KMS-11 (cell line): ENCODE measurements at regions not wholly inside any gene's neighbourhood (a gene's known extent, or its start where the extent isn't known, plus 50 kb on each side); places are given as distances from the start of the nearest gene placed in this dataset.

Source experiments
- H2AFZ ChIP-seq: fragments of 200-600 bp; sonication (generic); 2 replicates; pipeline ENCODE4 v1.6.1; 2016; ENCODE audit warnings: antibody characterized with exemption, mixed run types, low read depth
- H3K27ac ChIP-seq: fragments of 200-600 bp; sonication (generic); 2 replicates; pipeline ENCODE4 v1.6.1; 2016; ENCODE audit warnings: mild to moderate bottlenecking, mixed run types
- H3K27me3 ChIP-seq: fragments of 200-600 bp; sonication (generic); 2 replicates; pipeline ENCODE4 v1.6.1; 2017; ENCODE audit warnings: mild to moderate bottlenecking, low read depth, mixed run types, moderate library complexity; ENCODE audit not compliant: insufficient read depth
- H3K36me3 ChIP-seq: fragments of 200-600 bp; sonication (generic); 2 replicates; pipeline ENCODE4 v1.6.1; 2017; ENCODE audit warnings: mild to moderate bottlenecking, mixed run types; ENCODE audit not compliant: insufficient read depth
- H3K4me1 ChIP-seq: fragments of 200-600 bp; sonication (generic); 2 replicates; pipeline ENCODE4 v1.6.1; 2016; ENCODE audit warnings: mild to moderate bottlenecking, low read depth, mixed run types; ENCODE audit not compliant: poor library complexity, severe bottlenecking
- H3K4me2 ChIP-seq: fragments of 200-600 bp; sonication (generic); 2 replicates; pipeline ENCODE4 v1.7.0; 2016; ENCODE audit warnings: mild to moderate bottlenecking, mixed run types
- H3K4me3 ChIP-seq: fragments of 200-600 bp; sonication (generic); IDR thresholded peaks from 2 replicates; pipeline ENCODE4 v1.6.1; 2017; ENCODE audit warnings: low read depth, low read length, mixed read lengths; ENCODE audit not compliant: insufficient read depth
- H3K79me2 ChIP-seq: fragments of 200-600 bp; sonication (generic); 2 replicates; pipeline ENCODE4 v1.6.1; 2016; ENCODE audit warnings: low read depth, mixed run types; ENCODE audit not compliant: insufficient read depth
- H3K9ac ChIP-seq: fragments of 200-600 bp; sonication (generic); 2 replicates; pipeline ENCODE4 v1.6.1; 2016; ENCODE audit warnings: mild to moderate bottlenecking, mixed run types
- H4K20me1 ChIP-seq: fragments of 200-600 bp; sonication (generic); 2 replicates; pipeline ENCODE4 v1.6.1; 2016; ENCODE audit warnings: mild to moderate bottlenecking, mixed run types; ENCODE audit not compliant: insufficient read depth
- TF ChIP-seq, protein P1 (sequence below): fragments of 200-600 bp; sonication (generic); conservative IDR thresholded peaks from 2 replicates; pipeline ENCODE4 v1.6.1; 2017; ENCODE audit warnings: low read depth, mild to moderate bottlenecking, antibody characterized with exemption, low read length, moderate library complexity, mixed read lengths

GRCh38 chr5:106854105-106854687 is 816.5 kb downstream of the EFNA5 start:
- Histone ChIP-seq H3K4me3 (no peak overlapping the region), H3K9ac (no peak overlapping the region), H3K4me1 (no peaks in the 10 kb centered on the region), H3K79me2 (no peaks in the 10 kb centered on the region), H3K27ac (no peak overlapping the region), H3K27me3 (no peaks in the 10 kb centered on the region), H3K4me2 (no peak overlapping the region), H3K36me3 (no peaks in the 10 kb centered on the region), H4K20me1 (no peaks in the 10 kb centered on the region), H2AFZ (no peak overlapping the region)
- TF ChIP-seq, protein P1, sequence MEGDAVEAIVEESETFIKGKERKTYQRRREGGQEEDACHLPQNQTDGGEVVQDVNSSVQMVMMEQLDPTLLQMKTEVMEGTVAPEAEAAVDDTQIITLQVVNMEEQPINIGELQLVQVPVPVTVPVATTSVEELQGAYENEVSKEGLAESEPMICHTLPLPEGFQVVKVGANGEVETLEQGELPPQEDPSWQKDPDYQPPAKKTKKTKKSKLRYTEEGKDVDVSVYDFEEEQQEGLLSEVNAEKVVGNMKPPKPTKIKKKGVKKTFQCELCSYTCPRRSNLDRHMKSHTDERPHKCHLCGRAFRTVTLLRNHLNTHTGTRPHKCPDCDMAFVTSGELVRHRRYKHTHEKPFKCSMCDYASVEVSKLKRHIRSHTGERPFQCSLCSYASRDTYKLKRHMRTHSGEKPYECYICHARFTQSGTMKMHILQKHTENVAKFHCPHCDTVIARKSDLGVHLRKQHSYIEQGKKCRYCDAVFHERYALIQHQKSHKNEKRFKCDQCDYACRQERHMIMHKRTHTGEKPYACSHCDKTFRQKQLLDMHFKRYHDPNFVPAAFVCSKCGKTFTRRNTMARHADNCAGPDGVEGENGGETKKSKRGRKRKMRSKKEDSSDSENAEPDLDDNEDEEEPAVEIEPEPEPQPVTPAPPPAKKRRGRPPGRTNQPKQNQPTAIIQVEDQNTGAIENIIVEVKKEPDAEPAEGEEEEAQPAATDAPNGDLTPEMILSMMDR, result no peak

GRCh38 chr5:106853266-106853665 is 817.5 kb downstream of the EFNA5 start:
- no peak overlapping the region for H3K27ac ChIP-seq
- no peak overlapping the region for H2AFZ ChIP-seq
- TF ChIP-seq, protein P1, result no peak
- no peaks in the 10 kb centered on the region for H3K27me3 ChIP-seq
- H4K20me1 ChIP-seq, result no peaks in the 10 kb centered on the region
- H3K4me3 ChIP-seq, result no peak overlapping the region
- H3K4me2 ChIP-seq, result no peak overlapping the region
- no peaks in the 10 kb centered on the region for H3K79me2 ChIP-seq
- no peak overlapping the region for H3K9ac ChIP-seq
- no peaks in the 10 kb centered on the region for H3K36me3 ChIP-seq
- no peaks in the 10 kb centered on the region for H3K4me1 ChIP-seq

GRCh38 chr5:106849266-106849665 is 821.5 kb downstream of the EFNA5 start:
- no peaks in the 10 kb centered on the region for H3K4me1 ChIP-seq
- H3K27ac ChIP-seq, result no peak overlapping the region
- H2AFZ ChIP-seq, result no peak overlapping the region
- TF ChIP-seq, protein P1, result no peak
- no peaks in the 10 kb centered on the region for H3K27me3 ChIP-seq
- no peaks in the 10 kb centered on the region for H3K36me3 ChIP-seq
- no peak overlapping the region for H3K4me3 ChIP-seq
- no peak overlapping the region for H3K9ac ChIP-seq
- no peaks in the 10 kb centered on the region for H3K79me2 ChIP-seq
- H4K20me1 ChIP-seq, result no peaks in the 10 kb centered on the region
- no peak overlapping the region for H3K4me2 ChIP-seq

- H3K4me2 ChIP-seq, result no peak overlapping the region
- H4K20me1 ChIP-seq, result no peaks in the 10 kb centered on the region
- H3K9ac ChIP-seq, result no peak overlapping the region
- no peak overlapping the region for H3K4me3 ChIP-seq
- H3K27ac ChIP-seq, result no peak overlapping the region
- H3K4me1 ChIP-seq, result no peaks in the 10 kb centered on the region
- H3K79me2 ChIP-seq, result no peaks in the 10 kb centered on the region
- no peaks in the 10 kb centered on the region for H3K27me3 ChIP-seq
- H2AFZ ChIP-seq, result no peak overlapping the region
- no peaks in the 10 kb centered on the region for H3K36me3 ChIP-seq
- TF ChIP-seq, protein P1, result no peak; the same call in 1 of the 2 replicates
Measured at GRCh38 chr5:106843812-106844416, 826.8 kb downstream of the EFNA5 start.
